Glutamatergic neuron (in vitro differentiated cells): ENCODE measurements at regions not wholly inside any gene's neighbourhood (a gene's known extent, or its start where the extent isn't known, plus 50 kb on each side); places are given as distances from the start of the nearest gene placed in this dataset.
"Not testable (repeated sequence)": the region's sequence is repeated elsewhere in the genome, so short reads cannot be mapped to it uniquely, and the experiment has no call there.

Experiments
- DNase-seq: peaks from one replicate; pipeline ENCODE4 v3.0.0; 2022
- H3K27ac Mint-ChIP-seq: one replicate; pipeline ENCODE4 v1.8.0; 2020; ENCODE audit warnings: mild to moderate bottlenecking, mixed read lengths, inconsistent platforms; ENCODE audit not compliant: unreplicated experiment
- H3K27me3 Mint-ChIP-seq: one replicate; pipeline ENCODE4 v1.8.0; 2020; ENCODE audit warnings: mild to moderate bottlenecking, moderate library complexity, mixed read lengths, inconsistent platforms; ENCODE audit not compliant: unreplicated experiment
- H3K36me3 Mint-ChIP-seq: one replicate; pipeline ENCODE4 v1.8.0; 2020; ENCODE audit warnings: mild to moderate bottlenecking, mixed read lengths, inconsistent platforms; ENCODE audit not compliant: unreplicated experiment
- H3K4me1 Mint-ChIP-seq: one replicate; pipeline ENCODE4 v1.8.0; 2020; ENCODE audit warnings: mild to moderate bottlenecking, low read depth, mixed read lengths, inconsistent platforms; ENCODE audit not compliant: unreplicated experiment
- H3K4me3 Mint-ChIP-seq: one replicate; pipeline ENCODE4 v1.8.0; 2020; ENCODE audit warnings: mild to moderate bottlenecking, mixed read lengths, inconsistent platforms; ENCODE audit not compliant: unreplicated experiment
- H3K9me3 Mint-ChIP-seq: one replicate; pipeline ENCODE4 v1.8.0; 2020; ENCODE audit warnings: mild to moderate bottlenecking, moderate library complexity, mixed read lengths, inconsistent platforms; ENCODE audit not compliant: unreplicated experiment
- CTCF ChIP-seq: fragments of 200-600 bp; sonication (generic); IDR thresholded peaks from one replicate; pipeline ENCODE4 v1.5.0; 2021; ENCODE audit not compliant: partially characterized antibody, unreplicated experiment

DNA sequence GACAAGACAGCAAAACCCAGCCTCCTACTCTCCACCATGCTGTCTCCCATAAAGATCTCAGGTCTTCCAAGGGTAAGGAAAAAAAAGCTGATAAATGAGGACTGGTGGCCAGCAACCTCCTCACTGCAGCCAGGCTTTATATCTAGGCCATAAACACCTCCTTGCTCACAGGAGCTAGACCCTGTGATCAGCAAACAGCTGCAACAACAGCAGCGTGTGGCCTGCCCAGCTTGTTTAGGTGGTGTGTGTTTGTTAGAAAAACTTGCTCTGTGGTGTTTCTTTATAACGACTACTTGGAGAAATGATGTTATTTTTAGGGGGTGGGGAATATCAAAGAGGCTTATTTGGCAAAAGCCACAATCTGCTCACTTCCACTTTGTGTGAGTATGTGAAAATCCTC lies 880.9 kb upstream of the AMELY start:
- no peak for DNase-seq
- Mint-ChIP-seq H3K36me3 (no peaks in the 10 kb centered on the region), H3K4me3 (no peak overlapping the region), H3K27ac (no peak overlapping the region), H3K9me3 (no peaks in the 10 kb centered on the region), H3K27me3 (no peaks in the 10 kb centered on the region), H3K4me1 (no peaks in the 10 kb centered on the region)
- no peak for TF ChIP-seq CTCF

- no peaks in the 10 kb centered on the region for H3K36me3 Mint-ChIP-seq
- DNase-seq = no peak
- no peaks in the 10 kb centered on the region for H3K9me3 Mint-ChIP-seq
- H3K4me1 Mint-ChIP-seq = no peaks in the 10 kb centered on the region
- H3K4me3 Mint-ChIP-seq = no peak overlapping the region
- H3K27me3 Mint-ChIP-seq = peaks cover 2% of the 10 kb centered on the region
- no peak for TF ChIP-seq CTCF
- H3K27ac Mint-ChIP-seq = no peak overlapping the region
These were observed 869.9 kb upstream of the AMELY start for GRCh38 chrY:7781501-7781900.

DNA sequence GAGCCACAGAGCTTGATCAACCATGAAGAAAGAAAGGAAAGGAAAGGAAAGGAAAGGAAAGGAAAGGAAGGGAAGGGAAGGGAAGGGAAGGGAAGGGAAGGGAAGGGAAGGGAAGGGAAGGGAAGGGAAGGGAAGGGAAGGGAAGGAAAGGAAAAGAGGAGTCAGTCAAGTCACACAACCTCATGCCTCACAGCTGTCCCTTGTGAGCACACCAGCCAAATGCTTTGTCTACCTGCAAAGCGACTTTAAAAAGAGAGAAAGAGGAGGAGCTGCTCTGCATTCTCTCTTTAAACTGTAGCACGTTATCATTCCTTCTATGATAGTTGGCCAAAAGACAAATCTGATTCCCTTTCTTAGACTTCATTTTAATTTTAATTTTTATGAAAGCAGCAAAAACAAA lies 863.9 kb upstream of the AMELY start:
- not testable (repeated sequence) for H3K4me1 Mint-ChIP-seq, H3K4me3 Mint-ChIP-seq, H3K27me3 Mint-ChIP-seq, DNase-seq, H3K9me3 Mint-ChIP-seq, H3K27ac Mint-ChIP-seq, H3K36me3 Mint-ChIP-seq

DNA sequence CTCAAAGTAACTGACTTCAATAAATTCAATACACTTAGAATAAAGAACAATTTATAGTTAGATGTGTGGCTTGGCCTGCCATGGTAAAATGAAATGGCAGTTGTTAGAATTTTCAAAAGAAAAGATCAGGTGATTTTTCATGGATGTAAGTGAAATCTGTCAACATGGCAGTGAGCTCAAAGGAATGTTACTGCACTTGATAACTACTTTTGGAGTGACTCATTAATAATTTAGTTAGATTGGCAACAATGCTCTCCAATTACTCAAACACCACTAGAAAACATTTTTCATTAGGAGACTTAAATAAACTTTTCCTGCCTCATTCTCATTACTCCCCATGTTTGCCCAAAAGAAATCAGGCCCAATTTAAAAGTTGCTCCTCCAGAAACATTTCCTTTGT lies 860.2 kb upstream of the AMELY start:
- Mint-ChIP-seq H3K27me3 (no peaks in the 10 kb centered on the region), H3K36me3 (no peaks in the 10 kb centered on the region), H3K27ac (no peak overlapping the region), H3K4me1 (no peaks in the 10 kb centered on the region), H3K4me3 (no peak overlapping the region), H3K9me3 (no peaks in the 10 kb centered on the region)
- DNase-seq = no peak
- no peak for TF ChIP-seq CTCF

- Mint-ChIP-seq H3K4me1 (no peaks in the 10 kb centered on the region), H3K27ac (no peak overlapping the region), H3K36me3 (no peaks in the 10 kb centered on the region), H3K4me3 (no peak overlapping the region), H3K27me3 (no peaks in the 10 kb centered on the region), H3K9me3 (no peaks in the 10 kb centered on the region)
- TF ChIP-seq CTCF = no peak
- no peak for DNase-seq
These were observed 858.3 kb upstream of the AMELY start for GRCh38 chrY:7769790-7770375.
